ENCODE measurements at regions not wholly inside any gene's neighbourhood (a gene's known extent, or its start where the extent isn't known, plus 50 kb on each side); places are given as distances from the start of the nearest gene placed in this dataset.

DNA sequence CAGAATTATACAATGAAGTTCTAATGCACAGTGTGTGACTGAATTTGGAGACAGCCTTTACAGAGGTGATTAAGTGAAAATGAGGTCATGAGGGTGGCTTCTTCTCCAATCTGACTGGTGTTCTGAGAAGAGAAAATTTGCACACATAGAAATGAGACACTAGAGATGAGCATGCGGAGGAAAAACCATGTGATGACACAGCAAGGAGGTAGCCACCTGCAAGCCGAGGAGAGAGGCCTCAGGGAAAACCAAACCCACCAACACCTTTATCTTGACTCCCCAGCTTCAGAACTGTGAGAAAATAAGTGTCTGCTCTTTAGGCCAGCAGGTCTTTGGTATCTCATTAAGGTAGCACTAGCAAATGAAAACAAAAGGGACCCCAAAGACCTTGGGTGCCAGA is 93.2 kb downstream of the GGTLC2 start:
- H3K79me2 ChIP-seq (ENCODE audit: insufficient read depth, low read length): no peaks in the 10 kb centered on the region
- TF ChIP-seq, protein P1, sequence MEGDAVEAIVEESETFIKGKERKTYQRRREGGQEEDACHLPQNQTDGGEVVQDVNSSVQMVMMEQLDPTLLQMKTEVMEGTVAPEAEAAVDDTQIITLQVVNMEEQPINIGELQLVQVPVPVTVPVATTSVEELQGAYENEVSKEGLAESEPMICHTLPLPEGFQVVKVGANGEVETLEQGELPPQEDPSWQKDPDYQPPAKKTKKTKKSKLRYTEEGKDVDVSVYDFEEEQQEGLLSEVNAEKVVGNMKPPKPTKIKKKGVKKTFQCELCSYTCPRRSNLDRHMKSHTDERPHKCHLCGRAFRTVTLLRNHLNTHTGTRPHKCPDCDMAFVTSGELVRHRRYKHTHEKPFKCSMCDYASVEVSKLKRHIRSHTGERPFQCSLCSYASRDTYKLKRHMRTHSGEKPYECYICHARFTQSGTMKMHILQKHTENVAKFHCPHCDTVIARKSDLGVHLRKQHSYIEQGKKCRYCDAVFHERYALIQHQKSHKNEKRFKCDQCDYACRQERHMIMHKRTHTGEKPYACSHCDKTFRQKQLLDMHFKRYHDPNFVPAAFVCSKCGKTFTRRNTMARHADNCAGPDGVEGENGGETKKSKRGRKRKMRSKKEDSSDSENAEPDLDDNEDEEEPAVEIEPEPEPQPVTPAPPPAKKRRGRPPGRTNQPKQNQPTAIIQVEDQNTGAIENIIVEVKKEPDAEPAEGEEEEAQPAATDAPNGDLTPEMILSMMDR (IDR thresholded peaks at IDR 0.05; ENCODE audit: low read length): no peak
- no peak for TF ChIP-seq EZH2 (IDR thresholded peaks at IDR 0.05; ENCODE audit: borderline replicate concordance, low read length)
- no peak overlapping the region for H3K4me2 ChIP-seq (ENCODE audit: low read length)
- no peak overlapping the region for H3K27ac ChIP-seq (ENCODE audit: low read depth, low read length, poor library complexity, severe bottlenecking)
- H2AFZ ChIP-seq (ENCODE audit: low read length): no peak overlapping the region
- H3K4me1 ChIP-seq (ENCODE audit: insufficient read depth, low read length, severe bottlenecking): peaks cover 2% of the 10 kb centered on the region
- no peaks in the 10 kb centered on the region for H3K27me3 ChIP-seq (ENCODE audit: insufficient read depth, low read length)
- H3K9me2 ChIP-seq (ENCODE audit: low read depth, low read length): no peaks in the 10 kb centered on the region
- H3K4me3 ChIP-seq (ENCODE audit: low read depth, low read length, poor library complexity, severe bottlenecking): no peak overlapping the region
- no peaks in the 10 kb centered on the region for H3K36me3 ChIP-seq (ENCODE audit: insufficient read depth, low read length)
- H3K9ac ChIP-seq (ENCODE audit: low read length): no peak overlapping the region
- no peaks in the 10 kb centered on the region for H3K9me3 ChIP-seq (ENCODE audit: low read length)
- no peaks in the 10 kb centered on the region for H3F3A ChIP-seq (ENCODE audit: insufficient read depth, low read length)
- no peaks in the 10 kb centered on the region for H4K20me1 ChIP-seq (ENCODE audit: insufficient read depth, low read length)

DNA sequence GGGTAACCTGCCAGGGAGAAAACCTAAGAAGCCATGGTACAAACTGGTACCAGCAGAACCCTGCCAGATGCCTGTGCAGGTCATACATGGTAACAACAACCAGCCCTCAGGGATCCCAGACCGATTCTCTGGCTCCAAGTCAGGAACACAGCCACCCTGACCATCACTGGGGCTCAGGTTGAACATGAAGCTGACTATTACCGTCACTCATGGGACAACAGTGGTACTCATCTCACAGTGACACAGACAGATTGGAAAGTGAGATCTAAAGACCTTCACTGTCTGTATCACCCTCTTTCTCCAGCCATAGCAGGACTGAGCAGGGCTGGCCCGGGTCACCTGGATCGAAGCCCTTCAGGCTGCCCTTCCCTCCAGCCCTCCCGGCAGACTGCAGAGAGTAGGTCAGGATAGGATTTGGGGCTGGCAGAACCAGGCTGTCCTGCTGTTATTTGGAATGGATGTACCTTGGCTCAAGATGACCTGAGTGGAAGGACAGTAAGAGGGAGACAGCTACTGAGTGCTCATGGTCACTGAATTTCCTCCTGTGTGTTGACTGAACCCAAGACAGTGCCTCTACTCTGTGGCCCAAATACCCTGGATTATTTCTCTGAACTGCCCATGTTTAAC is 94.7 kb downstream of the GGTLC2 start:
- no peak for TF ChIP-seq EZH2 (IDR thresholded peaks at IDR 0.05; ENCODE audit: borderline replicate concordance, low read length)
- TF ChIP-seq, protein P1 (IDR thresholded peaks at IDR 0.05; ENCODE audit: low read length): no peak
- H3K4me1 ChIP-seq (ENCODE audit: insufficient read depth, low read length, severe bottlenecking): peaks cover 9% of the 10 kb centered on the region
- no peak overlapping the region for H3K27ac ChIP-seq (ENCODE audit: low read depth, low read length, poor library complexity, severe bottlenecking)
- H3K9ac ChIP-seq (ENCODE audit: low read length): no peak overlapping the region
- H3K9me2 ChIP-seq (ENCODE audit: low read depth, low read length): no peaks in the 10 kb centered on the region
- no peaks in the 10 kb centered on the region for H3K79me2 ChIP-seq (ENCODE audit: insufficient read depth, low read length)
- H3K4me3 ChIP-seq (ENCODE audit: low read depth, low read length, poor library complexity, severe bottlenecking): no peak overlapping the region
- no peaks in the 10 kb centered on the region for H4K20me1 ChIP-seq (ENCODE audit: insufficient read depth, low read length)
- H3K27me3 ChIP-seq (ENCODE audit: insufficient read depth, low read length): no peaks in the 10 kb centered on the region
- H3K4me2 ChIP-seq (ENCODE audit: low read length): no peak overlapping the region
- H3F3A ChIP-seq (ENCODE audit: insufficient read depth, low read length): no peaks in the 10 kb centered on the region
- H3K9me3 ChIP-seq (ENCODE audit: low read length): no peaks in the 10 kb centered on the region
- no peak overlapping the region for H2AFZ ChIP-seq (ENCODE audit: low read length)
- H3K36me3 ChIP-seq (ENCODE audit: insufficient read depth, low read length): no peaks in the 10 kb centered on the region

DNA sequence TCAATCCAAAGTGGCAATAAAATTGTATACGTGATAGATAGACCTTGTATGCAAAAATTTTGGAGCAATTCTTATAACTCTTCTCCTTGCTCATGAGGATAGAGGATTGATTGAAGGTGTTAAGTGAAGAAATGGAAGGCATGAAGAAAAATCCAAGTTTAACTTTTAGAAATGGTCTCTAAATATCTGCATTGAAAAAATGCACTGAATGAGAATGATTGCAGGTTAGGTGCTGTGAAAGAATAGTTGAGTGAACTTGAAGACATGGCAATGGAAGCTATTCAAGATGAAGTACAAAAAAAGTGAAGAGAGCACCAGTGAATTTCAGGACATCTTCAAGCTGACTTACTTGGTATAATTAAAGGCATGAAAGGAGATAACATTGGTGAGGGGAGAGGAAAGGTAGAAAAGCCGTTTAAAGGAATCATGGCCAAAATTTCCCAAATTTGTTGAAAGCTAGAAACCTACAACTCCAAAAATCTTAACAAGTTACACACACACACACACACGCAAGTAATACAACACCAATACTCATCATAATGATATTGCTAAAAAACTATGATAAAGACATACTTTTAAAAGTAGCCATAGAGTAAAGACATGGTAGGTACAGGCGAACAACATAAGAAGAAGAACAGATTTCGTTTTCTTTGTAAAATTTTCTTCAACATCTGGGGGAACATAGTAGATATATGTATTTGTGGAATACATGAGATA is 96.3 kb downstream of the GGTLC2 start:
- H3K4me2 ChIP-seq (ENCODE audit: low read length): no peak overlapping the region
- H3K79me2 ChIP-seq (ENCODE audit: insufficient read depth, low read length): no peaks in the 10 kb centered on the region
- H3K27me3 ChIP-seq (ENCODE audit: insufficient read depth, low read length): no peaks in the 10 kb centered on the region
- no peak for TF ChIP-seq EZH2 (IDR thresholded peaks at IDR 0.05; ENCODE audit: borderline replicate concordance, low read length)
- TF ChIP-seq, protein P1 (IDR thresholded peaks at IDR 0.05; ENCODE audit: low read length): no peak
- no peak overlapping the region for H3K9ac ChIP-seq (ENCODE audit: low read length)
- H3K27ac ChIP-seq (ENCODE audit: low read depth, low read length, poor library complexity, severe bottlenecking): no peak overlapping the region
- no peaks in the 10 kb centered on the region for H3F3A ChIP-seq (ENCODE audit: insufficient read depth, low read length)
- H3K36me3 ChIP-seq (ENCODE audit: insufficient read depth, low read length): no peaks in the 10 kb centered on the region
- H2AFZ ChIP-seq (ENCODE audit: low read length): no peak overlapping the region
- H3K4me3 ChIP-seq (ENCODE audit: low read depth, low read length, poor library complexity, severe bottlenecking): no peak overlapping the region
- H3K9me3 ChIP-seq (ENCODE audit: low read length): no peaks in the 10 kb centered on the region
- peaks cover 13% of the 10 kb centered on the region for H3K4me1 ChIP-seq (ENCODE audit: insufficient read depth, low read length, severe bottlenecking)
- H4K20me1 ChIP-seq (ENCODE audit: insufficient read depth, low read length): no peaks in the 10 kb centered on the region
- H3K9me2 ChIP-seq (ENCODE audit: low read depth, low read length): no peaks in the 10 kb centered on the region

Measured in OCI-LY1 (cell line).